ENCODE measurements at regions not wholly inside any gene's neighbourhood (a gene's known extent, or its start where the extent isn't known, plus 50 kb on each side); places are given as distances from the start of the nearest gene placed in this dataset.

GRCh38 chr11:109508943-109509342 is 87.0 kb downstream of the C11orf87 start:
- Mint-ChIP-seq H3K4me1 (ENCODE audit: low read depth) (no peaks in the 10 kb centered on the region), H3K36me3 (ENCODE audit: low read depth) (no peaks in the 10 kb centered on the region), H3K27me3 (no peaks in the 10 kb centered on the region), H3K9me3 (no peaks in the 10 kb centered on the region), H3K27ac (no peak overlapping the region), H3K4me3 (no peak overlapping the region)
- intact Hi-C loops (cut with DNase I, micrococcal nuclease), result no loop called here
- Histone ChIP-seq H3K27ac (ENCODE audit: low read depth in 1 of 2, low read length in 2 of 2) (no peak overlapping the region), H3K4me1 (ENCODE audit: insufficient read depth, low read length) (no peaks in the 10 kb centered on the region), H3K4me3 (ENCODE audit: low read length) (no peak overlapping the region), H3K9me3 (ENCODE audit: control insufficient read depth in 1 of 2, insufficient read depth in 1 of 2, low read length in 2 of 2) (no peaks in the 10 kb centered on the region), H3K27me3 (ENCODE audit: control insufficient read depth in 1 of 2, insufficient read depth in 2 of 2, low read length in 2 of 2) (no peaks in the 10 kb centered on the region), H3K36me3 (ENCODE audit: insufficient read depth, low read length) (no peaks in the 10 kb centered on the region)
- ChIA-PET POLR2A (no interaction called here), CTCF (no interaction called here)
- TF ChIP-seq, protein P1, sequence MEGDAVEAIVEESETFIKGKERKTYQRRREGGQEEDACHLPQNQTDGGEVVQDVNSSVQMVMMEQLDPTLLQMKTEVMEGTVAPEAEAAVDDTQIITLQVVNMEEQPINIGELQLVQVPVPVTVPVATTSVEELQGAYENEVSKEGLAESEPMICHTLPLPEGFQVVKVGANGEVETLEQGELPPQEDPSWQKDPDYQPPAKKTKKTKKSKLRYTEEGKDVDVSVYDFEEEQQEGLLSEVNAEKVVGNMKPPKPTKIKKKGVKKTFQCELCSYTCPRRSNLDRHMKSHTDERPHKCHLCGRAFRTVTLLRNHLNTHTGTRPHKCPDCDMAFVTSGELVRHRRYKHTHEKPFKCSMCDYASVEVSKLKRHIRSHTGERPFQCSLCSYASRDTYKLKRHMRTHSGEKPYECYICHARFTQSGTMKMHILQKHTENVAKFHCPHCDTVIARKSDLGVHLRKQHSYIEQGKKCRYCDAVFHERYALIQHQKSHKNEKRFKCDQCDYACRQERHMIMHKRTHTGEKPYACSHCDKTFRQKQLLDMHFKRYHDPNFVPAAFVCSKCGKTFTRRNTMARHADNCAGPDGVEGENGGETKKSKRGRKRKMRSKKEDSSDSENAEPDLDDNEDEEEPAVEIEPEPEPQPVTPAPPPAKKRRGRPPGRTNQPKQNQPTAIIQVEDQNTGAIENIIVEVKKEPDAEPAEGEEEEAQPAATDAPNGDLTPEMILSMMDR (IDR thresholded peaks at IDR 0.05), result no peak
- ATAC-seq (ENCODE audit: poor library complexity), result no peak
- DNase-seq, result no peak

DNA sequence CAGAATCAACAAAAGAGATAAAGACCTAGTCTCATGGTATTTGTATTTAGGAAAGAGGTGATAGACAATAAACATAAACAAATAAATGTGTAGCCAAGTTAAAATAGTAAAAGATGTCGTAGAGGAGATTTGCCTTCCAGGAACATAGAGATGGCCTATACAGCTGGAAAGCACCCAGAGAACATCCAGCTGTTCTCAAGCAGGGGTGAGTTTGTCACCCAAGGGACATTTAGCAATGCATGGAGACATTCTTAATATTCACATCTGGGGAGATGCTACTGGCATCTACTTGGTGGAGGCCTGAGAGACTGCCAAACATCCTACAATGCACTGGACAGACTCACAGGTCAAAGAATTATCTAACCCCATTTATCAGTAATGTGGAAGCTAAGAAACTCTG is 88.3 kb downstream of the C11orf87 start:
- H3K27ac ChIP-seq (ENCODE audit: low read depth in 1 of 2, low read length in 2 of 2), result no peak overlapping the region
- CTCF ChIA-PET, result no interaction called here
- ATAC-seq (ENCODE audit: poor library complexity) (no peak), DNase-seq (no peak)
- no peaks in the 10 kb centered on the region for H3K27me3 ChIP-seq (ENCODE audit: control insufficient read depth in 1 of 2, insufficient read depth in 2 of 2, low read length in 2 of 2)
- intact Hi-C loops (cut with DNase I, micrococcal nuclease), result no loop called here
- no peaks in the 10 kb centered on the region for H3K4me1 Mint-ChIP-seq (ENCODE audit: low read depth)
- no peak overlapping the region for H3K4me3 Mint-ChIP-seq
- H3K36me3 Mint-ChIP-seq (ENCODE audit: low read depth), result no peaks in the 10 kb centered on the region
- H3K9me3 Mint-ChIP-seq, result no peaks in the 10 kb centered on the region
- H3K9me3 ChIP-seq (ENCODE audit: control insufficient read depth in 1 of 2, insufficient read depth in 1 of 2, low read length in 2 of 2), result no peaks in the 10 kb centered on the region
- POLR2A ChIA-PET, result no interaction called here
- no peaks in the 10 kb centered on the region for H3K36me3 ChIP-seq (ENCODE audit: insufficient read depth, low read length)
- H3K4me1 ChIP-seq (ENCODE audit: insufficient read depth, low read length), result no peaks in the 10 kb centered on the region
- H3K27me3 Mint-ChIP-seq, result no peaks in the 10 kb centered on the region
- H3K27ac Mint-ChIP-seq, result no peak overlapping the region
- TF ChIP-seq, protein P1 (IDR thresholded peaks at IDR 0.05), result no peak
- no peak overlapping the region for H3K4me3 ChIP-seq (ENCODE audit: low read length)

GRCh38 chr11:109511598-109511997 is 89.6 kb downstream of the C11orf87 start:
- Histone ChIP-seq H3K9me3 (ENCODE audit: control insufficient read depth in 1 of 2, insufficient read depth in 1 of 2, low read length in 2 of 2) (no peaks in the 10 kb centered on the region), H3K27ac (ENCODE audit: low read depth in 1 of 2, low read length in 2 of 2) (no peak overlapping the region), H3K36me3 (ENCODE audit: insufficient read depth, low read length) (no peaks in the 10 kb centered on the region), H3K4me3 (ENCODE audit: low read length) (no peak overlapping the region), H3K27me3 (ENCODE audit: control insufficient read depth in 1 of 2, insufficient read depth in 2 of 2, low read length in 2 of 2) (no peaks in the 10 kb centered on the region), H3K4me1 (ENCODE audit: insufficient read depth, low read length) (no peaks in the 10 kb centered on the region)
- Mint-ChIP-seq H3K9me3 (peaks cover 2% of the 10 kb centered on the region), H3K27me3 (no peaks in the 10 kb centered on the region), H3K4me1 (ENCODE audit: low read depth) (no peaks in the 10 kb centered on the region), H3K36me3 (ENCODE audit: low read depth) (no peaks in the 10 kb centered on the region), H3K27ac (no peak overlapping the region), H3K4me3 (no peak overlapping the region)
- intact Hi-C loops (cut with DNase I, micrococcal nuclease), result no loop called here
- TF ChIP-seq, protein P1 (IDR thresholded peaks at IDR 0.05), result no peak
- ATAC-seq (ENCODE audit: poor library complexity) (no peak), DNase-seq (no peak)
- POLR2A ChIA-PET, result no interaction called here
- CTCF ChIA-PET, result no interaction called here
